ENCODE measurements at regions not wholly inside any gene's neighbourhood (a gene's known extent, or its start where the extent isn't known, plus 50 kb on each side); places are given as distances from the start of the nearest gene placed in this dataset.

DNA sequence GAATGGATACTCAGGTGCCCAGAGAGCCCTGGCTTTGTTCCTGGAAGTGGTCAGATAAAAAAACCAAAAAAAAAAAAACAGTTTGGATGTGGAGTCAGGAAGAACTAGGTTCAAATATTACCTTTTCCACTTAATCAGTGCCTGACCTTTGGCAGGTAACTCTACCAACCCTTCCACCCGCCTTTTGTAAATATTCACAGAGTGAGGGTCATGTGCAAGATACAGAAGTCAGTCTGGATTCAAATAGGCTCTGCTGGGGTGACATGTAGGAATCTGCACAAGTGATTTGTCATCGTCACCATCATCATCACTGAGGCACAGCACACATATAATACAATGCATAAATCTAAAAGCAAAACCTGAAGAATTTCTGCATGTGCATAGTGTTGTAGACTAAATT lies 490.7 kb downstream of the MIAT start:
- no peak for TF ChIP-seq KDM1A (IDR thresholded peaks at IDR 0.05; ENCODE audit: borderline replicate concordance, low read length)
- TF ChIP-seq EGR1 (IDR thresholded peaks at IDR 0.05; ENCODE audit: borderline replicate concordance, low read depth, low read length) = no peak
- no peak for TF ChIP-seq EZH2 (IDR thresholded peaks at IDR 0.05; ENCODE audit: low read depth, low read length, severe bottlenecking)
- TF ChIP-seq, protein P1, sequence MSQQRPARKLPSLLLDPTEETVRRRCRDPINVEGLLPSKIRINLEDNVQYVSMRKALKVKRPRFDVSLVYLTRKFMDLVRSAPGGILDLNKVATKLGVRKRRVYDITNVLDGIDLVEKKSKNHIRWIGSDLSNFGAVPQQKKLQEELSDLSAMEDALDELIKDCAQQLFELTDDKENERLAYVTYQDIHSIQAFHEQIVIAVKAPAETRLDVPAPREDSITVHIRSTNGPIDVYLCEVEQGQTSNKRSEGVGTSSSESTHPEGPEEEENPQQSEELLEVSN (IDR thresholded peaks at IDR 0.05) = no peak
- TF ChIP-seq FOSL1 (IDR thresholded peaks at IDR 0.05; ENCODE audit: insufficient read depth, low read depth, low read length) = no peak

All from H1 (cell line).